Smooth muscle cell of the brain vasculature (primary cell): ENCODE measurements at regions not wholly inside any gene's neighbourhood (a gene's known extent, or its start where the extent isn't known, plus 50 kb on each side); places are given as distances from the start of the nearest gene placed in this dataset.
"Not testable (repeated sequence)": the region's sequence is repeated elsewhere in the genome, so short reads cannot be mapped to it uniquely, and the experiment has no call there.

Source experiments
- DNase-seq: peaks from one replicate; pipeline ENCODE4 v3.0.0-alpha.2; 2012; ENCODE audit warnings: low read depth, low spot score

GRCh38 chr13:74248477-74248876, 114.3 kb upstream of the KLF12 start:
- DNase-seq: no peak

GRCh38 chr13:74246487-74246886, 112.3 kb upstream of the KLF12 start:
- DNase-seq: peak; percentile 70

DNA sequence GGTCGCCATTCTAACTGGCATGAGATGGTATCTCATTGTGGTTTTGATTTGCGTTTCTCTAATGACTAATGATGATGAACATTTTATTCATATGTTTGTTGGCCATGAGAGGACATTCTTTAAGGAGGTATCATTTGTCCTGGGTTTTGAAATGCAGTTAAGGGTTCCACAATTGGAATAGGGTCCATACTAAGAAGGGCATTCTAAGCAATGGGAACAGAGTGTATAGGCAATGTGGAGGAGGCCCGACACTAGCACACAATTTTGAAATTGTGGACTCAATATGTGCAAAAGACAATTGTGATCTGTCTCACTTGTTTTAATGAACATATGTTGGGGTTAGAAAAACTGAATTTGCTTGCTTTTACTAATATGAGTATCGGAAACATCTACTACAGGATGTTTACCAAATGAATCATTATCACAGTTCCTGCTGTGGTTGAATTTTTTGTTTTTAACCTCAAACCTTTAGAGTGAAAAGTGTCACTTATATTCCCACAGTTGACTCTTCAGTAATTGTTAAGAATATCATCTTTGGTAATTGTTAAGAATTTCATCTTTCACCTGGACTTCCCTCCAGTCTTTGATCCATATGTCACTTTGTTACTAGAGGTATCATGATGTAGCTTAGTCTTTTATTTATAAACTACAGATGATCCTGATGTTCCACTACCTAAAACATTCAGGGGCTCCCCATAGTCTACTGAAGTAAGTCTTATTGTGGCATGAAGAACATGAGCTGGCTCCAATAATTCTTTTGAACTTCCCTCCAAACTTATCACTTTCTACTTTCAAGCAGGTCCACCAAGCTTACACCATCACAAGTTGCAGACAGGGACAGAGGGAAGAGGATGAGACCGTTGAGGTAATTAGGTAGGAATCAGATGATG, 109.7 kb upstream of the KLF12 start:
- DNase-seq: no peak

- not testable (repeated sequence) for DNase-seq
Observed at GRCh38 chr13:74241343-74241742, 107.1 kb upstream of the KLF12 start.

DNA sequence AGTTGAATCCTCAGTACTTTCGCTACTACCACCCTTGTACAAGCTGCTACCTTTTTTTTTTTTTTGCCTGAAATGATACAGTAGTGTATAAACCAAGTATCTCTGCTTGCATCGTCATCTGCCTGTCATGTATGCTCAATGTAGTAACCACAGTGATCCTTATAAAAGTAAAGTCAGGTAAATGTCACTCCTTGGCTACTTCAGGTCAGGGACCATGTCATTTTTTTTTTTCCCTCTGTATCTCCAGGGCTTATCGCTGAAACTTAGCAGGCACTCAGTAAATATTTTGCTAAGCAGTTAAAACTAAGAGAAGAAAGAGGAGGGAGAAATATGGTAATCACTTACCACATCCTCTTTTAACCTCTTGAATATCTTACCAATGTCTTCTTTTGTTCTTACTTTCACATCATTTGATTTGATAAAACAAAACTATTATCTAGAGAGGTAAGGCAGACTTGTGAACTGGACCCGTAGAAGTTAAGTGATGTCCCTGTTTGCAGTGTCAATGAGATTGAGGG, 96.8 kb upstream of the KLF12 start:
- no peak for DNase-seq

- no peak for DNase-seq
Observed at GRCh38 chr13:74229242-74229641, 95.0 kb upstream of the KLF12 start.

- no peak for DNase-seq
Observed at GRCh38 chr13:74227476-74228158, 93.4 kb upstream of the KLF12 start.

DNA sequence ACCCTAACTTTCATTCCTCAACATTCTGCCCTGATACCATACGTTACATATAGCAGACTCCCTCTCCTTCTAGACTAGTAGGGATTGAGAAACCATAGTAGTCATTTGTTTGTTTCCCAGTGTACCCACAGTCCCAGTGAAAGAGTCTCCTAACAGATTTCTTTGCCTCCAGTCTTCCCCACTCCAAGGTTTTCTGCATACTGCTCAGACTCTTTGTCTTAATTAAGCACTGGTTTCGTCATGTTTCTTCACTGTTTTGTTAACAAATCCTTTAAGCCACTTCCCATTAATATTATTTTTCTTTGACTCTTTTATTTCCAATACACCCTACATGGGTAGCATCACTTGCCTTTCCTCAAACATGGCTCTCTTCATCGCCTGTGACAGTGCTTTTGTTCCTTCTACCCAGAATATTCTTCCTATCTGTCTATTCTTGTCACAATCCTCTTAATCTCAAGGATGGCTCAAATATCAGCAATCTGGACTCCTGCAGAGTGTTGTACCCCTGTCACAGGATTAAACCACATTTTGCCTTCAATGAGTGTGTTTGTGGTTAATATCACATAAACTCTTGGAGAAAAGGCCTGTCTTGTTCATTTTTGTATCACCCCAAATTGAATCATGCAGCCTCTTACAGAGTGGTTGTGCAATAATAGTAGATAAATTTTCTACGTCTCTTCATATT, 92.7 kb upstream of the KLF12 start:
- no peak for DNase-seq

GRCh38 chr13:74221752-74222151, 87.5 kb upstream of the KLF12 start:
- DNase-seq: no peak

- DNase-seq: no peak
Observed at GRCh38 chr13:74219566-74219965, 85.4 kb upstream of the KLF12 start.

DNA sequence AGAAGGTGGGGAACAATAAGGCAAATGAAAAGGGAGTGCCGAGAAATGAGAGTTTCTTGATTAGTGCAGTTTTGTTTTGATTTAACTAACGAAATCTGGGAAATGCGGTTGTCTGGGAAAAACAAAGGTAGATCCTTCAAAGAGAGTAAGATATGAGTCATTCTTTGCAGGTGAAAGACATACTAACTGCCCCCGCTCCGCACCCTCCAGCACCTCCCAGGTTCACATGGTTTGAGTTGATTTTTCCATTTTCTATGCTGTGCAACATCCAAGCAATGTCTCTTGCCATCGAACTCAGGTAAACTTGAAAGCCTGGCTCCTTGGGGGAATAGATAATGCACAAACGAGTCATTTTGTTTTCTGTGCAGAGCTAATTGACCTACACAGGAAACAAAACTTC, 84.1 kb upstream of the KLF12 start:
- DNase-seq: no peak

- no peak for DNase-seq
Observed at GRCh38 chr13:74217811-74218210, 83.6 kb upstream of the KLF12 start.

- DNase-seq: no peak
Observed at GRCh38 chr13:74215420-74215819, 81.2 kb upstream of the KLF12 start.

GRCh38 chr13:74214321-74214720, 80.1 kb upstream of the KLF12 start:
- DNase-seq: no peak

- DNase-seq: peak; percentile 51
Observed at GRCh38 chr13:74210693-74211393, 76.6 kb upstream of the KLF12 start.

GRCh38 chr13:74206855-74207254, 72.7 kb upstream of the KLF12 start:
- no peak for DNase-seq

DNA sequence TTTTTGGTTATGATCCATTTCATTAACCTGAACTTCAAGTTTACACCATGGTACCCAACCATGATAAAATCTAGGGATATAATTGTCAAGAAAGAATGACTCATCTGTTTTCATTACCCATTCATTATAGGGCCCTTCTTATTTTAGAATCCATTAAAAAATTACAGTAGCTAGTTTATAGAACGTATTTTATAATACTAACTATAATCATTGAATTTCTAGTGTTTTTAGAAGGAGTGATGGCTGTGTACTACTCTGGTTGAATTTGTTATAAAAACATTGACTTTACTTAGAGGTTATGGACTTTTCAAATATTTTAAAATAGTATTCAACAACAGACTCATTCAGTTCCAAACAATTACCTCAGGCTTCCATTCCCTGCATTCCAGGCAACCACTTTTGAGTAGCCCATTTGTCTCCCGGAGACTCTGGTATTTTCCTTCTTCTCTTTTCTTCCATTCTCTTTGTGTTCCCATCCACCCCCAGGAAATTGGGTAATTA, 71.9 kb upstream of the KLF12 start:
- DNase-seq: peak; percentile 40

DNA sequence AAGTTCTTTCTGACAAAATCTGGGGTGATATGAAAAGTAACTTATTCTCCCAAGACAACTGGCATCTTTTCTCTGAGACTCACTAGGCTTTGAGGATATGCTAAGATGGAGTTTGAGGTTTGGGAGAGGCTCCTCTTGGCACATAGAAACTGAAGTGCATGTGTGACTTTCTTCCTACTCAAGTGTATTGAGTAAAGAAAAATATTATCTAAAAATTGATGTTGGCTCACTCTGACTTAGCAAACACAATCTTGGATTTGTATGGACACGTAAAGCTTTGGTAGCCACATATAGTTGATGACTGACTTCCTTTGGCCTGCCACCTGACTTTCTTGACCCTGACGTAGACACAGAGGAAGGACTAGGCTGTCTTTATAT, 71.1 kb upstream of the KLF12 start:
- DNase-seq: no peak

- no peak for DNase-seq
Observed at GRCh38 chr13:74204602-74205312, 70.6 kb upstream of the KLF12 start.

GRCh38 chr13:74203576-74203975, 69.4 kb upstream of the KLF12 start:
- peak; percentile 24 for DNase-seq
